GM19035 (cell line): ENCODE measurements at regions not wholly inside any gene's neighbourhood (a gene's known extent, or its start where the extent isn't known, plus 50 kb on each side); places are given as distances from the start of the nearest gene placed in this dataset.
"Not testable (repeated sequence)": the region's sequence is repeated elsewhere in the genome, so short reads cannot be mapped to it uniquely, and the experiment has no call there.

ENCODE experiments used
- ATAC-seq: cut with Tn5 transposase; IDR thresholded peaks from one replicate; pipeline ENCODE4 v1.9.1; 2021; ENCODE audit not compliant: unreplicated experiment

- ATAC-seq = no peak
Observed at GRCh38 chr7:120041798-120042197, 231.2 kb upstream of the KCND2 start.

- ATAC-seq = no peak
Observed at GRCh38 chr7:120043250-120043649, 229.7 kb upstream of the KCND2 start.

GRCh38 chr7:120052884-120053382, 220.0 kb upstream of the KCND2 start:
- no peak for ATAC-seq

GRCh38 chr7:120053390-120053961, 219.5 kb upstream of the KCND2 start:
- no peak for ATAC-seq

GRCh38 chr7:120054376-120055100, 218.4 kb upstream of the KCND2 start:
- no peak for ATAC-seq

- no peak for ATAC-seq
Observed at GRCh38 chr7:120055300-120055699, 217.7 kb upstream of the KCND2 start.

- no peak for ATAC-seq
Observed at GRCh38 chr7:120056227-120056626, 216.7 kb upstream of the KCND2 start.

GRCh38 chr7:120059641-120060040, 213.3 kb upstream of the KCND2 start:
- no peak for ATAC-seq

- ATAC-seq = no peak
Observed at GRCh38 chr7:120060281-120060680, 212.7 kb upstream of the KCND2 start.

GRCh38 chr7:120060875-120061274, 212.1 kb upstream of the KCND2 start:
- no peak for ATAC-seq

- ATAC-seq = peak; percentile 81
Observed at GRCh38 chr7:120064565-120064964, 208.4 kb upstream of the KCND2 start.

GRCh38 chr7:120066898-120067297, 206.1 kb upstream of the KCND2 start:
- not testable (repeated sequence) for ATAC-seq

- no peak for ATAC-seq
Observed at GRCh38 chr7:120070201-120070600, 202.8 kb upstream of the KCND2 start.

- ATAC-seq = no peak
Observed at GRCh38 chr7:120077777-120078176, 195.2 kb upstream of the KCND2 start.

- no peak for ATAC-seq
Observed at GRCh38 chr7:120079022-120079421, 194.0 kb upstream of the KCND2 start.

- no peak for ATAC-seq
Observed at GRCh38 chr7:120079704-120080103, 193.3 kb upstream of the KCND2 start.

- not testable (repeated sequence) for ATAC-seq
Observed at GRCh38 chr7:120086468-120086867, 186.5 kb upstream of the KCND2 start.

GRCh38 chr7:120089968-120090367, 183.0 kb upstream of the KCND2 start:
- ATAC-seq = no peak

GRCh38 chr7:120091807-120092206, 181.2 kb upstream of the KCND2 start:
- ATAC-seq = no peak

GRCh38 chr7:120097020-120097419, 176.0 kb upstream of the KCND2 start:
- ATAC-seq = no peak

GRCh38 chr7:120097774-120098173, 175.2 kb upstream of the KCND2 start:
- no peak for ATAC-seq

- no peak for ATAC-seq
Observed at GRCh38 chr7:120108376-120108775, 164.6 kb upstream of the KCND2 start.

GRCh38 chr7:120110169-120110568, 162.8 kb upstream of the KCND2 start:
- no peak for ATAC-seq
